ENCODE measurements at regions not wholly inside any gene's neighbourhood (a gene's known extent, or its start where the extent isn't known, plus 50 kb on each side); places are given as distances from the start of the nearest gene placed in this dataset.

DNA sequence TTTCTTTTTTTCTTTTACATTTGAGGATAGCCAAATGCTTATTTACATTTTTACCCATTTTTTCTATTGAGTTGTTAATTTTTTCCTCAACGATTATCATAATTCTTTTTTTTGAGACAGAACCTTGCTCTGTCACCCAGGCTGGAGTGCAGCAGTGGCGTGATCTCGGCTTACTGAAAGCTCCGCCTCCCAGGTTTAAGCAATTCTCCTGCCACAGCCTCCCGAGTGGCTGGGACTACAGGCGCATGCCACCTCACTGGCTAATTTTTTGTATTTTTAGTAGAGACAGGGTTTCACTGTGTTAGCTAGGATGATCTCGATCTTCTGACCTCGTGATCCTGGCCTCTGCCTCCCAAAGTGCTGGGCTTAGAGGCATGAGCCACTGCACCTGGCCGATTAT lies 208.7 kb downstream of the LIG4 start:
- no peak overlapping the region for H3K9ac ChIP-seq (replicated peaks; ENCODE audit: extremely low read depth, insufficient read depth, low read length)
- H3K27me3 ChIP-seq (ENCODE audit: control insufficient read depth in 2 of 2, insufficient read depth in 2 of 2, low read length in 2 of 2) = no peaks in the 10 kb centered on the region
- H2AFZ ChIP-seq (ENCODE audit: low read depth, low read length) = no peak overlapping the region
- H3K27ac ChIP-seq (ENCODE audit: insufficient read depth, low read depth, low read length) = no peak overlapping the region
- dilution Hi-C loops (cut with MboI; ENCODE audit: extremely low pct_ligation_motif_present, low sequenced_read_pairs) (no loop called here), intact Hi-C loops (cut with micrococcal nuclease) (no loop called here)
- H3K4me1 ChIP-seq (ENCODE audit: control insufficient read depth, extremely low read depth, insufficient read depth, low read length) = no peaks in the 10 kb centered on the region
- H3K4me2 ChIP-seq (ENCODE audit: insufficient read depth, low read length) = no peak overlapping the region
- FAIRE-seq (no peak), DNase-seq (ENCODE audit: low read depth, low spot score) (no peak)
- no peak overlapping the region for H3K4me3 ChIP-seq (replicated peaks in 1 of 3; ENCODE audit: insufficient read depth in 1 of 3, low read depth in 1 of 3, low read length in 3 of 3)
- BruUV-seq (replicated peaks) = no TSS peak
- TF ChIP-seq POLR2A (IDR thresholded peaks at IDR 0.05; ENCODE audit: low read depth, low read length) (no peak), GATA2 (IDR thresholded peaks at IDR 0.05; ENCODE audit: insufficient read depth, insufficient read length, low read depth, low read length) (no peak), MYC (IDR thresholded peaks at IDR 0.05; ENCODE audit: low read depth, low read length) (no peak), JUN (IDR thresholded peaks at IDR 0.05; ENCODE audit: borderline replicate concordance, insufficient read depth, insufficient read length, low read depth) (no peak), FOS (IDR thresholded peaks at IDR 0.05; ENCODE audit: borderline replicate concordance, insufficient read depth, low read length) (no peak), POLR2AphosphoS5 (IDR thresholded peaks at IDR 0.05; ENCODE audit: insufficient read depth, low read depth, low read length) (no peak), EZH2 (IDR thresholded peaks at IDR 0.05; ENCODE audit: borderline replicate concordance, low read depth, low read length, severe bottlenecking) (no peak)
- TF ChIP-seq, protein P1, sequence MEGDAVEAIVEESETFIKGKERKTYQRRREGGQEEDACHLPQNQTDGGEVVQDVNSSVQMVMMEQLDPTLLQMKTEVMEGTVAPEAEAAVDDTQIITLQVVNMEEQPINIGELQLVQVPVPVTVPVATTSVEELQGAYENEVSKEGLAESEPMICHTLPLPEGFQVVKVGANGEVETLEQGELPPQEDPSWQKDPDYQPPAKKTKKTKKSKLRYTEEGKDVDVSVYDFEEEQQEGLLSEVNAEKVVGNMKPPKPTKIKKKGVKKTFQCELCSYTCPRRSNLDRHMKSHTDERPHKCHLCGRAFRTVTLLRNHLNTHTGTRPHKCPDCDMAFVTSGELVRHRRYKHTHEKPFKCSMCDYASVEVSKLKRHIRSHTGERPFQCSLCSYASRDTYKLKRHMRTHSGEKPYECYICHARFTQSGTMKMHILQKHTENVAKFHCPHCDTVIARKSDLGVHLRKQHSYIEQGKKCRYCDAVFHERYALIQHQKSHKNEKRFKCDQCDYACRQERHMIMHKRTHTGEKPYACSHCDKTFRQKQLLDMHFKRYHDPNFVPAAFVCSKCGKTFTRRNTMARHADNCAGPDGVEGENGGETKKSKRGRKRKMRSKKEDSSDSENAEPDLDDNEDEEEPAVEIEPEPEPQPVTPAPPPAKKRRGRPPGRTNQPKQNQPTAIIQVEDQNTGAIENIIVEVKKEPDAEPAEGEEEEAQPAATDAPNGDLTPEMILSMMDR (IDR thresholded peaks at IDR 0.05; ENCODE audit: extremely low read depth in 1 of 2, insufficient read depth in 1 of 2, low read depth in 1 of 2, low read length in 2 of 2) = no peak
- TF ChIP-seq, protein P2, sequence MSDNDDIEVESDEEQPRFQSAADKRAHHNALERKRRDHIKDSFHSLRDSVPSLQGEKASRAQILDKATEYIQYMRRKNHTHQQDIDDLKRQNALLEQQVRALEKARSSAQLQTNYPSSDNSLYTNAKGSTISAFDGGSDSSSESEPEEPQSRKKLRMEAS (IDR thresholded peaks at IDR 0.05; ENCODE audit: insufficient read depth, insufficient read length) = no peak
- H3K9me3 ChIP-seq (replicated peaks; ENCODE audit: control insufficient read depth, insufficient read depth, low read length) = no peaks in the 10 kb centered on the region
- CTCF ChIA-PET = no interaction called here
- H3K79me2 ChIP-seq (ENCODE audit: control insufficient read depth, insufficient read depth, low read length) = no peaks in the 10 kb centered on the region
- no peaks in the 10 kb centered on the region for H3K36me3 ChIP-seq (ENCODE audit: control insufficient read depth in 2 of 2, extremely low read depth in 1 of 2, insufficient read depth in 2 of 2, low read length in 2 of 2)
- H3K9me1 ChIP-seq (replicated peaks; ENCODE audit: control insufficient read depth, extremely low read depth, insufficient read depth, low read length) = no peaks in the 10 kb centered on the region
- H4K20me1 ChIP-seq (replicated peaks; ENCODE audit: control insufficient read depth, extremely low read depth, insufficient read depth, low read length) = no peaks in the 10 kb centered on the region
- POLR2A ChIA-PET = no interaction called here
